Vagina (tissue), 2 donors: ENCODE measurements at regions not wholly inside any gene's neighbourhood (a gene's known extent, or its start where the extent isn't known, plus 50 kb on each side); places are given as distances from the start of the nearest gene placed in this dataset.

ENCODE experiments used
- DNase-seq, 2 donors: peaks; one replicate each; pipeline ENCODE4 v3.0.0-alpha.2; 2017; ENCODE audit errors: extremely low spot score in 2 of 2
- H3K27ac ChIP-seq: fragments of 200-600 bp; sonication (generic); one replicate; pipeline ENCODE4 v1.5.1; 2019
- H3K27me3 ChIP-seq: fragments of 200-600 bp; sonication (generic); one replicate; pipeline ENCODE4 v1.5.1; 2019
- H3K36me3 ChIP-seq, 2 donors: fragments of 200-600 bp; sonication (generic); one replicate each; pipeline ENCODE4 v1.5.1; 2017 to 2019
- H3K4me1 ChIP-seq: fragments of 200-600 bp; sonication (generic); one replicate; pipeline ENCODE4 v1.5.1; 2019
- H3K4me3 ChIP-seq, 2 donors: fragments of 200-600 bp; sonication (generic); 1 replicate in 1 of 2; 2 replicates in 1 of 2; pipeline ENCODE4 v1.5.1; 2016 to 2019
- H3K9me3 ChIP-seq: fragments of 200-600 bp; sonication (generic); one replicate; pipeline ENCODE4 v1.5.1; 2019
- CTCF ChIP-seq, 3 experiments: fragments of 450-650 bp in 2 of 3; fragments of 200-600 bp in 1 of 3; sonication (generic) in 1 of 3; IDR thresholded peaks; one replicate each; pipeline ENCODE4 v1.5.1; 2017 to 2019; ENCODE audit warnings: antibody characterized with exemption in 3 of 3, mild to moderate bottlenecking in 2 of 3, moderate library complexity in 2 of 3
- POLR2A ChIP-seq, 2 donors: fragments of 450-650 bp; IDR thresholded peaks; one replicate each; pipeline ENCODE4 v1.6.1; 2017; ENCODE audit warnings: antibody characterized with exemption in 2 of 2, mild to moderate bottlenecking in 2 of 2, moderate library complexity in 2 of 2
- POLR2AphosphoS5 ChIP-seq, 2 donors: sonication (generic); formaldehyde crosslinking; IDR thresholded peaks; one replicate each; pipeline ENCODE4 v1.9.0; 2017; ENCODE audit warnings: antibody characterized with exemption in 2 of 2, mild to moderate bottlenecking in 2 of 2, low read depth in 1 of 2; ENCODE audit not compliant: insufficient read depth in 1 of 2
- intact Hi-C: fragments of 100-400 bp; cut with DNase I; formaldehyde crosslinking; loops from one replicate; pipeline ENCODE4 v1.15.1; 2023

GRCh38 chr3:17830788-17831187, 88.4 kb upstream of the TBC1D5 start:
- Histone ChIP-seq H3K27ac (no peak overlapping the region), H3K4me3 (no peak overlapping the region), H3K9me3 (no peaks in the 10 kb centered on the region), H3K4me1 (no peaks in the 10 kb centered on the region), H3K27me3 (no peaks in the 10 kb centered on the region), H3K36me3 (no peaks in the 10 kb centered on the region)
- TF ChIP-seq POLR2A (IDR thresholded peaks at IDR 0.05), result no peak
- no peak for TF ChIP-seq CTCF (IDR thresholded peaks at IDR 0.05)
- TF ChIP-seq POLR2AphosphoS5 (IDR thresholded peaks at IDR 0.05; ENCODE audit: insufficient read depth in 1 of 2, low read depth in 1 of 2), result no peak
- intact Hi-C loops, result no loop called here
- no peak for DNase-seq

- intact Hi-C loops, result no loop called here
- DNase-seq, result no peak
- no peaks in the 10 kb centered on the region for H3K9me3 ChIP-seq
- H3K36me3 ChIP-seq, result no peaks in the 10 kb centered on the region
- no peak overlapping the region for H3K4me3 ChIP-seq
- H3K27me3 ChIP-seq, result no peaks in the 10 kb centered on the region
- H3K27ac ChIP-seq, result no peak overlapping the region
- no peaks in the 10 kb centered on the region for H3K4me1 ChIP-seq
- TF ChIP-seq CTCF (IDR thresholded peaks at IDR 0.05) (no peak), POLR2AphosphoS5 (IDR thresholded peaks at IDR 0.05; ENCODE audit: insufficient read depth in 1 of 2, low read depth in 1 of 2) (no peak), POLR2A (IDR thresholded peaks at IDR 0.05) (no peak)
Observed at GRCh38 chr3:17828388-17828787, 86.0 kb upstream of the TBC1D5 start.

GRCh38 chr3:17825298-17825697, 82.9 kb upstream of the TBC1D5 start:
- no peak overlapping the region for H3K4me3 ChIP-seq
- H3K27ac ChIP-seq, result no peak overlapping the region
- H3K27me3 ChIP-seq, result no peaks in the 10 kb centered on the region
- intact Hi-C loops, result no loop called here
- H3K4me1 ChIP-seq, result no peaks in the 10 kb centered on the region
- H3K36me3 ChIP-seq, result no peaks in the 10 kb centered on the region
- TF ChIP-seq CTCF (IDR thresholded peaks at IDR 0.05) (no peak), POLR2AphosphoS5 (IDR thresholded peaks at IDR 0.05; ENCODE audit: insufficient read depth in 1 of 2, low read depth in 1 of 2) (no peak), POLR2A (IDR thresholded peaks at IDR 0.05) (no peak)
- H3K9me3 ChIP-seq, result no peaks in the 10 kb centered on the region
- DNase-seq, result no peak

- H3K4me3 ChIP-seq, result no peak overlapping the region
- H3K27me3 ChIP-seq, result no peaks in the 10 kb centered on the region
- no peak overlapping the region for H3K27ac ChIP-seq
- no peaks in the 10 kb centered on the region for H3K9me3 ChIP-seq
- no peak for TF ChIP-seq CTCF (IDR thresholded peaks at IDR 0.05)
- no peak for TF ChIP-seq POLR2AphosphoS5 (IDR thresholded peaks at IDR 0.05; ENCODE audit: insufficient read depth in 1 of 2, low read depth in 1 of 2)
- no peak for TF ChIP-seq POLR2A (IDR thresholded peaks at IDR 0.05)
- no peaks in the 10 kb centered on the region for H3K4me1 ChIP-seq
- intact Hi-C loops, result no loop called here
- H3K36me3 ChIP-seq, result no peaks in the 10 kb centered on the region
- no peak for DNase-seq
Observed at GRCh38 chr3:17823816-17824215, 81.4 kb upstream of the TBC1D5 start.

GRCh38 chr3:17823036-17823435, 80.6 kb upstream of the TBC1D5 start:
- Histone ChIP-seq H3K4me1 (no peaks in the 10 kb centered on the region), H3K4me3 (no peak overlapping the region), H3K27ac (no peak overlapping the region), H3K9me3 (no peaks in the 10 kb centered on the region), H3K36me3 (no peaks in the 10 kb centered on the region), H3K27me3 (no peaks in the 10 kb centered on the region)
- no peak for TF ChIP-seq CTCF (IDR thresholded peaks at IDR 0.05)
- TF ChIP-seq POLR2AphosphoS5 (IDR thresholded peaks at IDR 0.05; ENCODE audit: insufficient read depth in 1 of 2, low read depth in 1 of 2), result no peak
- TF ChIP-seq POLR2A (IDR thresholded peaks at IDR 0.05), result no peak
- no peak for DNase-seq
- intact Hi-C loops, result no loop called here
